ENCODE measurements at regions not wholly inside any gene's neighbourhood (a gene's known extent, or its start where the extent isn't known, plus 50 kb on each side); places are given as distances from the start of the nearest gene placed in this dataset.
"Not testable (repeated sequence)": the region's sequence is repeated elsewhere in the genome, so short reads cannot be mapped to it uniquely, and the experiment has no call there.

GRCh38 chr13:97544031-97544765, 110.2 kb downstream of the RAP2A start:
- DNase-seq (ENCODE audit: low read depth), result no peak
- H3K4me3 ChIP-seq (replicated peaks; ENCODE audit: low read depth, low read length), result no peak overlapping the region
- no peak for TF ChIP-seq CTCF (IDR thresholded peaks at IDR 0.05; ENCODE audit: low read length, missing control alignments)

- DNase-seq (ENCODE audit: low read depth), result not testable (repeated sequence)
Measured at GRCh38 chr13:97544971-97545499, 111.1 kb downstream of the RAP2A start.

GRCh38 chr13:97548138-97548537, 114.2 kb downstream of the RAP2A start:
- no peak overlapping the region for H3K4me3 ChIP-seq (replicated peaks; ENCODE audit: low read depth, low read length)
- TF ChIP-seq CTCF (IDR thresholded peaks at IDR 0.05; ENCODE audit: low read length, missing control alignments), result no peak
- DNase-seq (ENCODE audit: low read depth), result no peak

More at GRCh38 chr13:97544971-97545499, 111.1 kb downstream of the RAP2A start:
- H3K4me3 ChIP-seq (replicated peaks; ENCODE audit: low read depth, low read length), result not testable (repeated sequence)

- H3K4me3 ChIP-seq (replicated peaks; ENCODE audit: low read depth, low read length), result no peak overlapping the region
- DNase-seq (ENCODE audit: low read depth), result no peak
- TF ChIP-seq CTCF (IDR thresholded peaks at IDR 0.05; ENCODE audit: low read length, missing control alignments), result no peak
Measured at GRCh38 chr13:97548711-97549110, 114.7 kb downstream of the RAP2A start.

- no peak overlapping the region for H3K4me3 ChIP-seq (replicated peaks; ENCODE audit: low read depth, low read length)
Measured at GRCh38 chr13:97549201-97549600, 115.2 kb downstream of the RAP2A start.

GRCh38 chr13:97554496-97554895, 120.5 kb downstream of the RAP2A start:
- DNase-seq (ENCODE audit: low read depth), result no peak
- TF ChIP-seq CTCF (IDR thresholded peaks at IDR 0.05; ENCODE audit: low read length, missing control alignments), result no peak
- no peak overlapping the region for H3K4me3 ChIP-seq (replicated peaks; ENCODE audit: low read depth, low read length)

More at GRCh38 chr13:97549201-97549600, 115.2 kb downstream of the RAP2A start:
- no peak for TF ChIP-seq CTCF (IDR thresholded peaks at IDR 0.05; ENCODE audit: low read length, missing control alignments)
- no peak for DNase-seq (ENCODE audit: low read depth)

GRCh38 chr13:97555034-97555433, 121.1 kb downstream of the RAP2A start:
- H3K4me3 ChIP-seq (replicated peaks; ENCODE audit: low read depth, low read length), result no peak overlapping the region
- no peak for TF ChIP-seq CTCF (IDR thresholded peaks at IDR 0.05; ENCODE audit: low read length, missing control alignments)
- DNase-seq (ENCODE audit: low read depth), result no peak
